Activated CD4-positive, alpha-beta T cell treated with anti-CD3 and anti-CD28 coated beads, Interleukin-2, amount 10 ng/mL, durations not matched to agents 7 days and 5 days (primary cell): ENCODE measurements at regions not wholly inside any gene's neighbourhood (a gene's known extent, or its start where the extent isn't known, plus 50 kb on each side); places are given as distances from the start of the nearest gene placed in this dataset.
"Not testable (repeated sequence)": the region's sequence is repeated elsewhere in the genome, so short reads cannot be mapped to it uniquely, and the experiment has no call there.

Experiments used
- CTCF ChIA-PET: fragments of 350-600 bp; sonication (Branson Sonifier 250); formaldehyde crosslinking; loops from one replicate; lab custom pipeline; 2021; ENCODE audit warnings: antibody characterized with exemption; lab: Charles Lee
- POLR2A ChIA-PET: fragments of 350-600 bp; sonication (Branson Sonifier 250); formaldehyde crosslinking; loops from one replicate; lab custom pipeline; 2021; ENCODE audit warnings: antibody characterized with exemption; lab: Charles Lee
- DNase-seq: peaks from one replicate; pipeline ENCODE4 v3.0.0-alpha.2; 2020
- H3K27ac Mint-ChIP-seq: one replicate; pipeline ENCODE4 v1.8.0; 2021; ENCODE audit warnings: mild to moderate bottlenecking, moderate library complexity, mixed read lengths
- H3K27me3 Mint-ChIP-seq: one replicate; pipeline ENCODE4 v1.8.0; 2021; ENCODE audit warnings: mixed read lengths
- H3K36me3 Mint-ChIP-seq: one replicate; pipeline ENCODE4 v1.8.0; 2021; ENCODE audit warnings: low read depth, mixed read lengths
- H3K4me1 Mint-ChIP-seq: one replicate; pipeline ENCODE4 v1.8.0; 2021; ENCODE audit warnings: mixed read lengths
- H3K4me3 Mint-ChIP-seq: one replicate; pipeline ENCODE4 v1.8.0; 2021; ENCODE audit warnings: mild to moderate bottlenecking, moderate library complexity, mixed read lengths
- H3K9me3 Mint-ChIP-seq: one replicate; pipeline ENCODE4 v1.8.0; 2021; ENCODE audit warnings: mixed read lengths

- Mint-ChIP-seq H3K36me3 (no peaks in the 10 kb centered on the region), H3K9me3 (no peaks in the 10 kb centered on the region), H3K27me3 (no peaks in the 10 kb centered on the region), H3K27ac (no peak overlapping the region), H3K4me1 (no peaks in the 10 kb centered on the region), H3K4me3 (no peak overlapping the region)
- CTCF ChIA-PET = no interaction called here
- POLR2A ChIA-PET = no interaction called here
- no peak for DNase-seq
These were observed 259.0 kb upstream of the TRPC5 start for GRCh38 chrX:112341598-112341997.

DNA sequence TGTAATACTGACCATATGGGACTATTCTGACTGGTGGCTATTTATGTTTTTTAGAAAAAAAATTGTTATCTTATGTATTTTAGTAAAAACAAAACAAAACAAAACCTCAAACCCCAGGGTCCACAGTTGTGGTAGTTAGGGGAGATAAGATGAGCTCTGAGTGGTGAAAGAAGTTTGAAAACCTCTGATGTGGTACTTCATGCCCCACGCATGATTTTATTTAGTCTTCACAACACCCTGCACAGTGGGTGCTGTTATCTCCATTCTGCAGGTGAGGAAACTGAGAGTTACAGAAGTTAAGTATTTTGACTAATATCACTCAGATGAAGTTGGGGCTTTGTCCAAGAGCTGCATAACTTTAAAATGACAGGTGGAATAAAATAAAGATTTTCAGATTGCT lies 230.6 kb upstream of the TRPC5 start:
- H3K9me3 Mint-ChIP-seq = no peaks in the 10 kb centered on the region
- H3K4me3 Mint-ChIP-seq = no peak overlapping the region
- H3K36me3 Mint-ChIP-seq = no peaks in the 10 kb centered on the region
- H3K27me3 Mint-ChIP-seq = no peaks in the 10 kb centered on the region
- ChIA-PET CTCF (no interaction called here), POLR2A (no interaction called here)
- no peaks in the 10 kb centered on the region for H3K4me1 Mint-ChIP-seq
- no peak overlapping the region for H3K27ac Mint-ChIP-seq
- no peak for DNase-seq

DNA sequence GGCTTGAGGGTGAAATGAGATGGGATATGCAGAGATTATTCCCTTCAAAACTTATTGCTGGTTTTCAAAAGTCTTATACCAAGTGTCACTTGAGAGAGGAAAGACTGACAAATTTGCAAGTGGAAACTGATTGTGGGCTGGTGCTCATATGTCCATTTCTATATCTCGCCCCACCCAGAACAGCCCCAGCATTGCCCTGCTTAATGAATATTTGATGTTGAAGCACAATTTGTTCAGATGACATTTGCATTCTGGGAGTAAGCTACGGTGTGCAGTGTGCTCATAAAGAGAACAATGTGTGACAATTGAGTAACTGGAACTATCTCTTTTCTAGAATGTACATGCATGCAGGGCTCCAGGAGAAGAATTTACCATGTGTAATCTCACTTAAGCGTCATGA lies 223.5 kb upstream of the TRPC5 start:
- ChIA-PET POLR2A (no interaction called here), CTCF (no interaction called here)
- Mint-ChIP-seq H3K9me3 (no peaks in the 10 kb centered on the region), H3K27me3 (no peaks in the 10 kb centered on the region), H3K4me1 (no peaks in the 10 kb centered on the region), H3K27ac (no peak overlapping the region), H3K36me3 (no peaks in the 10 kb centered on the region), H3K4me3 (no peak overlapping the region)
- no peak for DNase-seq

DNA sequence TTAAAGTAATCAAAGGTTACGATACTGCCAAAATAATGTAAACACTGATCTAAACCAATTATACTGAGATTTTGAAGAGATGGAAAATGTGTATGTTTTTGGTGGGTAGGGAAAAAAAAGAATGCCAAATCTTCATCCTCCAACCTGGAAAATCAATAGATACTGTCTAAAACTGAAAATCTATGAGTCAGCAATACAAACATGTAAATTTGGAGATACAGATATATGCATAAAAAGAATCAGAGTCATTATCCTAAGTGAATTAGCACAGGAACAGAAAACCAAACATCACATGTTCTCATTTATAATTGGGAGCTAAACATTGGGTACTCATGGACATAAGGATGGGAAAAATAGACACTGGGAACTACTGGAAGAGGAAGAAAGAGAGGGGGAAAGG lies 197.4 kb upstream of the TRPC5 start:
- H3K36me3 Mint-ChIP-seq = no peaks in the 10 kb centered on the region
- H3K4me3 Mint-ChIP-seq = no peak overlapping the region
- ChIA-PET CTCF (no interaction called here), POLR2A (no interaction called here)
- no peak for DNase-seq
- no peak overlapping the region for H3K27ac Mint-ChIP-seq
- no peaks in the 10 kb centered on the region for H3K9me3 Mint-ChIP-seq
- H3K4me1 Mint-ChIP-seq = no peaks in the 10 kb centered on the region
- no peaks in the 10 kb centered on the region for H3K27me3 Mint-ChIP-seq

- Mint-ChIP-seq H3K9me3 (no peaks in the 10 kb centered on the region), H3K27ac (no peak overlapping the region), H3K4me1 (no peaks in the 10 kb centered on the region), H3K36me3 (no peaks in the 10 kb centered on the region), H3K4me3 (no peak overlapping the region), H3K27me3 (no peaks in the 10 kb centered on the region)
- CTCF ChIA-PET = no interaction called here
- POLR2A ChIA-PET = no interaction called here
- DNase-seq = no peak
These were observed 188.4 kb upstream of the TRPC5 start for GRCh38 chrX:112270991-112271390.

GRCh38 chrX:112266136-112266535 lies 183.6 kb upstream of the TRPC5 start:
- H3K27me3 Mint-ChIP-seq = no peaks in the 10 kb centered on the region
- H3K4me1 Mint-ChIP-seq = no peaks in the 10 kb centered on the region
- no peak overlapping the region for H3K27ac Mint-ChIP-seq
- no peak for DNase-seq
- H3K4me3 Mint-ChIP-seq = no peak overlapping the region
- ChIA-PET POLR2A (no interaction called here), CTCF (no interaction called here)
- H3K9me3 Mint-ChIP-seq = no peaks in the 10 kb centered on the region
- no peaks in the 10 kb centered on the region for H3K36me3 Mint-ChIP-seq

GRCh38 chrX:112259375-112259774 lies 176.8 kb upstream of the TRPC5 start:
- H3K4me3 Mint-ChIP-seq = no peak overlapping the region
- H3K4me1 Mint-ChIP-seq = no peaks in the 10 kb centered on the region
- no peak overlapping the region for H3K27ac Mint-ChIP-seq
- no peaks in the 10 kb centered on the region for H3K36me3 Mint-ChIP-seq
- no peak for DNase-seq
- POLR2A ChIA-PET = no interaction called here
- no peaks in the 10 kb centered on the region for H3K27me3 Mint-ChIP-seq
- CTCF ChIA-PET = no interaction called here
- no peaks in the 10 kb centered on the region for H3K9me3 Mint-ChIP-seq

- no peaks in the 10 kb centered on the region for H3K36me3 Mint-ChIP-seq
- no peak overlapping the region for H3K4me3 Mint-ChIP-seq
- H3K9me3 Mint-ChIP-seq = no peaks in the 10 kb centered on the region
- H3K27ac Mint-ChIP-seq = no peak overlapping the region
- ChIA-PET POLR2A (no interaction called here), CTCF (no interaction called here)
- H3K27me3 Mint-ChIP-seq = no peaks in the 10 kb centered on the region
- no peak for DNase-seq
- no peaks in the 10 kb centered on the region for H3K4me1 Mint-ChIP-seq
These were observed 172.3 kb upstream of the TRPC5 start for GRCh38 chrX:112254896-112255295.

GRCh38 chrX:112247714-112248113 lies 165.1 kb upstream of the TRPC5 start:
- Mint-ChIP-seq H3K27me3 (no peaks in the 10 kb centered on the region), H3K4me3 (no peak overlapping the region), H3K36me3 (no peaks in the 10 kb centered on the region), H3K9me3 (no peaks in the 10 kb centered on the region), H3K4me1 (no peaks in the 10 kb centered on the region), H3K27ac (no peak overlapping the region)
- ChIA-PET POLR2A (no interaction called here), CTCF (no interaction called here)
- DNase-seq = no peak

GRCh38 chrX:112235547-112235946 lies 153.0 kb upstream of the TRPC5 start:
- H3K36me3 Mint-ChIP-seq = no peaks in the 10 kb centered on the region

GRCh38 chrX:112233164-112233563 lies 150.6 kb upstream of the TRPC5 start:
- Mint-ChIP-seq H3K27me3 (no peaks in the 10 kb centered on the region), H3K9me3 (no peaks in the 10 kb centered on the region), H3K4me1 (no peaks in the 10 kb centered on the region), H3K27ac (no peak overlapping the region), H3K36me3 (no peaks in the 10 kb centered on the region), H3K4me3 (no peak overlapping the region)
- DNase-seq = no peak
- ChIA-PET POLR2A (no interaction called here), CTCF (interaction anchor here (1.1 kb wide), 1 partner anchor 586 kb away, joined by 3 read pairs; no protein-coding TSS in a partner anchor)

More at GRCh38 chrX:112235547-112235946, 153.0 kb upstream of the TRPC5 start:
- Mint-ChIP-seq H3K4me3 (no peak overlapping the region), H3K9me3 (no peaks in the 10 kb centered on the region), H3K27me3 (no peaks in the 10 kb centered on the region), H3K4me1 (no peaks in the 10 kb centered on the region), H3K27ac (no peak overlapping the region)
- no peak for DNase-seq
- ChIA-PET POLR2A (no interaction called here), CTCF (no interaction called here)

DNA sequence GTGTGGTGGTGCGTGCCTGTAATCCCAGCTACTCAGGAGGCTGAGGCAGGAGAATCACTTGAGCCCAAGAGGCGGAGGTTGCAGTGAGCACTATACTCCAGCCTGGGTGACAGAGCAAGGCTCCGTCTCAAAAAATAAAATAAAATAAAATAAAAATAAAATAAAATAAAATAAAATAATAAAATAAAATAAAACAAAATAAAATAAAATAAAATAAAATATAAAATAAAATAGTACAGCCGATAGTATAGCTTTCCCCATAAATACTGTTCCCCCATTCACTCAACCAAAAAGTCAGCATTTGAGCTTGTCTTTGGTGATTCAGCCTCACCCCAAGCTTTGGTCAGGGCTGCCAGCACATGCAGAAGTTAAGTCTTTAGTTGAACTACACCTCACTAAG lies 144.2 kb upstream of the TRPC5 start:
- H3K4me1 Mint-ChIP-seq, H3K4me3 Mint-ChIP-seq, H3K27me3 Mint-ChIP-seq, H3K36me3 Mint-ChIP-seq, H3K9me3 Mint-ChIP-seq, POLR2A ChIA-PET, H3K27ac Mint-ChIP-seq, DNase-seq: not testable (repeated sequence)
- CTCF ChIA-PET = interaction anchor here (0.6 kb wide), 1 partner anchor 55 kb away, joined by 3 read pairs; no protein-coding TSS in a partner anchor

DNA sequence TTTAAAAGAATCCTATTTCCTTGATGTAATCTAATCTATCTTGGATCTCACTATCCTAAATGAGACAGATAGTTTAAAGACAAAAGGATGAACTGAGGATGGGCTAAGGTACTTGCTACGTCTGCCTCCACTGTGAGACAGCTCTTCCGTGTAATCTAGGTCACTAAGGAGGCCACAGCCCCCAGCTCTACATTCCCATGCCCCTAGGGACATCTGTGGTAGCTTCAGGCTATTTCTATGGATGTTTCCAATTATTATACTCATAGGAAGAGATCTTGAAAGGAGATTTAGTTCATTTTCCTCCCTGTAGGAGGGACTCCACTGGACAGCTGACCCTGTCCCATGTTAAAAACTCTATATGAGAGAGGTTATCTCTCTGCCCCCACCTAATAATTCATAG lies 140.8 kb upstream of the TRPC5 start:
- CTCF ChIA-PET = interaction anchor here (0.7 kb wide), 1 partner anchor 10 kb away, joined by 3 read pairs; no protein-coding TSS in a partner anchor
- no peak overlapping the region for H3K4me3 Mint-ChIP-seq
- H3K9me3 Mint-ChIP-seq = no peaks in the 10 kb centered on the region
- no peaks in the 10 kb centered on the region for H3K4me1 Mint-ChIP-seq
- no peaks in the 10 kb centered on the region for H3K27me3 Mint-ChIP-seq
- POLR2A ChIA-PET = no interaction called here
- H3K36me3 Mint-ChIP-seq = no peaks in the 10 kb centered on the region
- no peak overlapping the region for H3K27ac Mint-ChIP-seq
- no peak for DNase-seq

DNA sequence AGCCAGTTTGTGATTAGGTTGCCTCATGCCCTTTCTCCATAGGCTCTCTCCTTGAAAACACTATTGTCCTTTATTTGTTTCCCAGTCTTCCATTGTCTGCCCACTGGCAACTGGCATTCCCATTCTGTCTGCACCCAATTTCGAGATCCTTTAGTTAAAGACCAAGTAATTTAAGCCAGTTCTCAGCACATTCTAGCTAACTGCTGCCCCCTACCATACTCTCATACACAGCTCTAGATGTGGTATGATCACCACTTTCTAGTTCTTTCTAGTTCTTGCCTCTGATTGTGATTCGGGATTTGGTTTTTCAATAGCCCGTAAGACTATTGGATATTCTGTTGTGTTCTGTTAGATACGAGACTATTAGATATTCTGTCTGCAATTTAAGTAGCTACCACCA lies 135.8 kb upstream of the TRPC5 start:
- CTCF ChIA-PET = no interaction called here
- no peak for DNase-seq
- H3K4me1 Mint-ChIP-seq = no peaks in the 10 kb centered on the region
- no peaks in the 10 kb centered on the region for H3K27me3 Mint-ChIP-seq
- H3K36me3 Mint-ChIP-seq = no peaks in the 10 kb centered on the region
- POLR2A ChIA-PET = no interaction called here
- H3K27ac Mint-ChIP-seq = no peak overlapping the region
- H3K4me3 Mint-ChIP-seq = no peak overlapping the region
- no peaks in the 10 kb centered on the region for H3K9me3 Mint-ChIP-seq
